Esophagus (tissue), 2 donors: ENCODE measurements at regions not wholly inside any gene's neighbourhood (a gene's known extent, or its start where the extent isn't known, plus 50 kb on each side); places are given as distances from the start of the nearest gene placed in this dataset.

Experiments used
- H3K27ac ChIP-seq, 2 donors: one replicate each; pipeline ENCODE4 v1.5.1; 2013; ENCODE audit warnings: low read depth in 2 of 2, mild to moderate bottlenecking in 2 of 2, inconsistent platforms in 1 of 2, low read length in 1 of 2, moderate library complexity in 1 of 2
- H3K27me3 ChIP-seq, 2 donors: one replicate each; pipeline ENCODE4 v1.6.1; 2013; ENCODE audit warnings: low read length in 2 of 2, control low read depth in 1 of 2, mild to moderate bottlenecking in 1 of 2; ENCODE audit not compliant: insufficient read depth in 2 of 2, control insufficient read depth in 1 of 2
- H3K36me3 ChIP-seq, 2 donors: one replicate each; pipeline ENCODE4 v1.6.1; 2013; ENCODE audit warnings: low read length in 1 of 2; ENCODE audit not compliant: control insufficient read depth in 2 of 2, insufficient read depth in 2 of 2
- H3K4me1 ChIP-seq, 2 donors: one replicate each; pipeline ENCODE4 v1.6.1; 2013; ENCODE audit warnings: low read length in 1 of 2; ENCODE audit not compliant: control insufficient read depth in 2 of 2, insufficient read depth in 2 of 2
- H3K4me3 ChIP-seq, 2 donors: one replicate each; pipeline ENCODE4 v1.5.1; 2013; ENCODE audit warnings: low read length in 2 of 2, mild to moderate bottlenecking in 2 of 2, low read depth in 1 of 2, moderate library complexity in 1 of 2
- H3K9me3 ChIP-seq, 2 donors: one replicate each; pipeline ENCODE4 v1.6.1; 2013; ENCODE audit warnings: mild to moderate bottlenecking in 2 of 2, low read depth in 1 of 2, low read length in 1 of 2, moderate library complexity in 1 of 2; ENCODE audit not compliant: control insufficient read depth in 2 of 2, insufficient read depth in 1 of 2
- WGBS, 2 donors: extraction: QIAGEN DNeasy Blood & Tissue Kit; methylation state at CpG; one replicate each; pipeline ENCODE4 v1.1.7; 2013; 5-methylcytosine and 5-hydroxymethylcytosine counted together
- donor health status: healthy with polysubstance abuse.
- donor health status: Bipolar disorder and iron deficiency.

DNA sequence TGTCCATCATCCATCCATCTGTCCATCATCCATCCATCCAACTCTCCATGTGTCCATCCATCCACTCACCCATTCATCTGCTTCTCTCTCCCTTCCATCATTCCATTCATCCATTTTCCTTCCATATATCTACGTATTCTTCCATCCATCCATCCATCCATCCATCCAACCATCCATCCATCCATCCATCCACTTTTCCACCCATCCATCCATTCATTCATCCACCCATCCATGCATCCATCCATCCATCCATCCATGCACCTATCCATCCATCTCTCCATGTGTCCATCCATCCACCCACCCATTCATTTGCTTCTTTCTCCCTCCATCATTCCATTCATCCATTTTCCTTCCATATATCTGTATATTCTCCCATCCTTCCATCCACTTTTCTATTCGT is 214.0 kb upstream of the RTL1 start:
- H3K4me3 ChIP-seq: no peak overlapping the region
- no peaks in the 10 kb centered on the region for H3K4me1 ChIP-seq
- H3K9me3 ChIP-seq: no peaks in the 10 kb centered on the region
- no peak overlapping the region for H3K27ac ChIP-seq
- H3K36me3 ChIP-seq: no peaks in the 10 kb centered on the region
- H3K27me3 ChIP-seq: no peaks in the 10 kb centered on the region
- 73 to 87% methylated on average over 2 of the region's 2 CpGs for WGBS, 2 donors

DNA sequence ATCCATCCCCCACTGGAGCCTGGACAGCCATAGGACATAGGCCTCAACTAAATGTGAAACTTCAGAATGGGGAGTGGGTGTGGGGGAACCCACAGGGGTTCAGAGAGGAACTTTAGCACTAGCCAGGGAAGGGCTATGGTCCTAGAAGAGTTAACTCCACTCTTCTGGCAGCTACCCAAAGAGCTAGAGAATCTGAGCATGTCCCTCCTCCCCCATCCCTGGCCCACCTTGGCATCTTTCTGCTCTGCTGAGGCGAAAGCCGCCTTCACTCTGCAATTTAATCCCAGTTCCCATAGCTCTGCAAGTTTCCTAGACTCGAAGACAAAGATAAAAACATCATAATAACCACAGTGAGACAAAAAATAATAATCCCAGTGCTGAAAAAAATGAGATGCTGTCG is 214.7 kb upstream of the RTL1 start:
- Histone ChIP-seq H3K9me3 (no peaks in the 10 kb centered on the region), H3K4me1 (no peaks in the 10 kb centered on the region), H3K27ac (no peak overlapping the region), H3K36me3 (no peaks in the 10 kb centered on the region), H3K27me3 (no peaks in the 10 kb centered on the region), H3K4me3 (no peak overlapping the region)
- WGBS, 2 donors: 81 to 84% methylated on average over 4 of the region's 4 CpGs

- H3K27me3 ChIP-seq: no peaks in the 10 kb centered on the region
- H3K9me3 ChIP-seq: no peaks in the 10 kb centered on the region
- no peak overlapping the region for H3K27ac ChIP-seq
- no peak overlapping the region for H3K4me3 ChIP-seq
- no peaks in the 10 kb centered on the region for H3K36me3 ChIP-seq
- 57 to 63% methylated on average over 19 to 20 of the region's 20 CpGs for WGBS, 2 donors
- H3K4me1 ChIP-seq: no peaks in the 10 kb centered on the region
Observed at GRCh38 chr14:101118746-101119591, 215.4 kb upstream of the RTL1 start.

- Histone ChIP-seq H3K4me3 (no peak overlapping the region), H3K27ac (no peak overlapping the region), H3K4me1 (no peaks in the 10 kb centered on the region), H3K9me3 (no peaks in the 10 kb centered on the region), H3K36me3 (no peaks in the 10 kb centered on the region), H3K27me3 (no peaks in the 10 kb centered on the region)
- 49 to 51% methylated on average over 20 of the region's 20 CpGs for WGBS, 2 donors
Observed at GRCh38 chr14:101119830-101120571, 216.5 kb upstream of the RTL1 start.

DNA sequence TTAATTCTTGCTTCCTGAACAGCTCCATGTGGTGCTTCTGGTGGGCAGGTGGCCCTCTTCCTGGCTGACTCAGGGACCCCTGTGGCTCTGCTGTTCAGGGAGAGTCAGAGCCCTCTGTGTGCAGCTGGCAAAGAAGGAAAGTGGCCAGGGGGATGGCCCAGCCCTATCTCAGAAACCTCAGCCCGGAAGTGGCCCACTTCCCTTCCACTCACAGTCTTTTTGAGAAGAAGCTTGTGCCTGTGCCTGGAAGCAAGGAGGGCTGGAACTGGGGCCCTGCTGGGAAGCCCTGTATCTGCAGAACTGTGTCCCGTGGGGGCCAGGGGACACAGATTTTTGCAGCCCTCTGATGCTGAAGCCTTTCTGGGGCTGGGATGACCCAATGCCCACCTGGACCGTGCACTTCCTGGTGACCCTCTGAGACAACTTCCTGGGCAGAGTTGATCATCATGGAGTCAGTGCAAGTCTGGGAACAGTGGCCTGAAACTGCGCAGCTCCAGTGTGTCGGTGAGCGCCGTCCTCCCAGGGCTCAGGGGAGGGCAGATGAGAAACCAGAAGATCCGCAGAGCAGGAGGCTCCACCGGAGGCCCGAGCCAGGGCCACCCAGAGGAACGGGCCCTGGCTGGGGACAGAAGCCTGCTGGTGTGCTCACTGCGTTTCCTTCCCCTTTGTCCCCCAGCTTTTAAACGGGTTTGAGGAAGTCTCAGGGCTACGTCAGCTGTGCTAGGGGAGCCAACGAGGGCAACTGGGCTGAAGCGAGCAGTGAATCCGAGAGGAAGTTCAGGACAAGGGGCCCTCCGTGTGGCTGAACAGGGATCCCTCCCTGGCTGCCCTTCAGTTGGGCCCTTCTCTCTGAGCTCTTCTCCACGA is 217.4 kb upstream of the RTL1 start:
- H3K36me3 ChIP-seq: no peaks in the 10 kb centered on the region
- WGBS, 2 donors: 59 to 71% methylated on average over 14 to 19 of the region's 19 CpGs
- H3K27ac ChIP-seq: no peak overlapping the region
- H3K9me3 ChIP-seq: no peaks in the 10 kb centered on the region
- no peak overlapping the region for H3K4me3 ChIP-seq
- no peaks in the 10 kb centered on the region for H3K4me1 ChIP-seq
- no peaks in the 10 kb centered on the region for H3K27me3 ChIP-seq

GRCh38 chr14:101121508-101122139 is 218.1 kb upstream of the RTL1 start:
- Histone ChIP-seq H3K27ac (no peak overlapping the region), H3K9me3 (no peaks in the 10 kb centered on the region), H3K36me3 (no peaks in the 10 kb centered on the region), H3K4me1 (no peaks in the 10 kb centered on the region), H3K4me3 (no peak overlapping the region), H3K27me3 (no peaks in the 10 kb centered on the region)
- WGBS, 2 donors: 85 to 87% methylated on average over 13 of the region's 13 CpGs

GRCh38 chr14:101122237-101123141 is 219.0 kb upstream of the RTL1 start:
- no peaks in the 10 kb centered on the region for H3K27me3 ChIP-seq
- no peaks in the 10 kb centered on the region for H3K9me3 ChIP-seq
- H3K4me1 ChIP-seq: no peaks in the 10 kb centered on the region
- WGBS, 2 donors: 88 to 90% methylated on average over 21 of the region's 21 CpGs
- H3K27ac ChIP-seq: no peak overlapping the region
- H3K36me3 ChIP-seq: no peaks in the 10 kb centered on the region
- H3K4me3 ChIP-seq: no peak overlapping the region

- Histone ChIP-seq H3K9me3 (no peaks in the 10 kb centered on the region), H3K36me3 (no peaks in the 10 kb centered on the region), H3K27ac (no peak overlapping the region), H3K4me1 (no peaks in the 10 kb centered on the region), H3K27me3 (no peaks in the 10 kb centered on the region), H3K4me3 (no peak overlapping the region)
- 83 to 86% methylated on average over 19 of the region's 19 CpGs for WGBS, 2 donors
Observed at GRCh38 chr14:101123618-101124510, 220.3 kb upstream of the RTL1 start.
